Peyer's patch (tissue), 4 donors: ENCODE measurements at regions not wholly inside any gene's neighbourhood (a gene's known extent, or its start where the extent isn't known, plus 50 kb on each side); places are given as distances from the start of the nearest gene placed in this dataset.
"Not testable (repeated sequence)": the region's sequence is repeated elsewhere in the genome, so short reads cannot be mapped to it uniquely, and the experiment has no call there.

Source experiments
- POLR2A ChIP-seq, 2 donors: fragments of 450-650 bp; IDR thresholded peaks; one replicate each; pipeline ENCODE4 v1.5.1; 2017; ENCODE audit warnings: antibody characterized with exemption in 2 of 2, mild to moderate bottlenecking in 2 of 2, moderate library complexity in 2 of 2
- TF ChIP-seq, protein P1 (sequence below), 6 experiments: fragments of 450-650 bp in 4 of 6; fragments of 200-600 bp in 2 of 6; sonication (generic) in 1 of 6; IDR thresholded peaks; one replicate each; pipeline ENCODE4 v1.5.1; 2017 to 2019; ENCODE audit warnings: antibody characterized with exemption in 6 of 6, mild to moderate bottlenecking in 3 of 6, moderate library complexity in 1 of 6

DNA sequence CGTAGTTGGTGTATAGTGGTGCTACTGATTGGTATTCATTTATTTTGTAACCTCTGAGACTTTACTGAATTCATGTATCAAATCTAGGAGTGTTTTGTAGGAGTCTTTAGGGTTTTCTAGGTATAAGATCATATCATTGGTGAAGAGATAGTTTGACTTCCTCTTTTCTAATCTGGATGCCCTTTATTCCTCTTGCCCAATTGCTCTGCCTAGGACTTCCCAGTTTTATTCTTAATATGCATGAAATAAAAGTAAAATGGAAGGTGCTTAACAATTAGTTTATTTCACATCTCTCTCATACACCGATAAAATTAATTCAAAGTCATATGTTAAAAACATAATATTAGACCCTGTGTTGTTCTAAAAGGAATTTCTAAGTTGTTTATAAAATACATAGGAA is 95.2 kb downstream of the CCDC74A start:
- TF ChIP-seq POLR2A (IDR thresholded peaks at IDR 0.05): not testable (repeated sequence)
- TF ChIP-seq, protein P1, sequence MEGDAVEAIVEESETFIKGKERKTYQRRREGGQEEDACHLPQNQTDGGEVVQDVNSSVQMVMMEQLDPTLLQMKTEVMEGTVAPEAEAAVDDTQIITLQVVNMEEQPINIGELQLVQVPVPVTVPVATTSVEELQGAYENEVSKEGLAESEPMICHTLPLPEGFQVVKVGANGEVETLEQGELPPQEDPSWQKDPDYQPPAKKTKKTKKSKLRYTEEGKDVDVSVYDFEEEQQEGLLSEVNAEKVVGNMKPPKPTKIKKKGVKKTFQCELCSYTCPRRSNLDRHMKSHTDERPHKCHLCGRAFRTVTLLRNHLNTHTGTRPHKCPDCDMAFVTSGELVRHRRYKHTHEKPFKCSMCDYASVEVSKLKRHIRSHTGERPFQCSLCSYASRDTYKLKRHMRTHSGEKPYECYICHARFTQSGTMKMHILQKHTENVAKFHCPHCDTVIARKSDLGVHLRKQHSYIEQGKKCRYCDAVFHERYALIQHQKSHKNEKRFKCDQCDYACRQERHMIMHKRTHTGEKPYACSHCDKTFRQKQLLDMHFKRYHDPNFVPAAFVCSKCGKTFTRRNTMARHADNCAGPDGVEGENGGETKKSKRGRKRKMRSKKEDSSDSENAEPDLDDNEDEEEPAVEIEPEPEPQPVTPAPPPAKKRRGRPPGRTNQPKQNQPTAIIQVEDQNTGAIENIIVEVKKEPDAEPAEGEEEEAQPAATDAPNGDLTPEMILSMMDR (IDR thresholded peaks at IDR 0.05): not testable (repeated sequence)
